ENCODE measurements at regions not wholly inside any gene's neighbourhood (a gene's known extent, or its start where the extent isn't known, plus 50 kb on each side); places are given as distances from the start of the nearest gene placed in this dataset.

- TF ChIP-seq, protein P1, sequence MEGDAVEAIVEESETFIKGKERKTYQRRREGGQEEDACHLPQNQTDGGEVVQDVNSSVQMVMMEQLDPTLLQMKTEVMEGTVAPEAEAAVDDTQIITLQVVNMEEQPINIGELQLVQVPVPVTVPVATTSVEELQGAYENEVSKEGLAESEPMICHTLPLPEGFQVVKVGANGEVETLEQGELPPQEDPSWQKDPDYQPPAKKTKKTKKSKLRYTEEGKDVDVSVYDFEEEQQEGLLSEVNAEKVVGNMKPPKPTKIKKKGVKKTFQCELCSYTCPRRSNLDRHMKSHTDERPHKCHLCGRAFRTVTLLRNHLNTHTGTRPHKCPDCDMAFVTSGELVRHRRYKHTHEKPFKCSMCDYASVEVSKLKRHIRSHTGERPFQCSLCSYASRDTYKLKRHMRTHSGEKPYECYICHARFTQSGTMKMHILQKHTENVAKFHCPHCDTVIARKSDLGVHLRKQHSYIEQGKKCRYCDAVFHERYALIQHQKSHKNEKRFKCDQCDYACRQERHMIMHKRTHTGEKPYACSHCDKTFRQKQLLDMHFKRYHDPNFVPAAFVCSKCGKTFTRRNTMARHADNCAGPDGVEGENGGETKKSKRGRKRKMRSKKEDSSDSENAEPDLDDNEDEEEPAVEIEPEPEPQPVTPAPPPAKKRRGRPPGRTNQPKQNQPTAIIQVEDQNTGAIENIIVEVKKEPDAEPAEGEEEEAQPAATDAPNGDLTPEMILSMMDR (IDR thresholded peaks at IDR 0.05) = no peak
- no peak for TF ChIP-seq POLR2A (IDR thresholded peaks at IDR 0.05)
These were observed 1289.0 kb upstream of the AUTS2 start for GRCh38 chr7:68309271-68309670.
